ENCODE measurements at regions not wholly inside any gene's neighbourhood (a gene's known extent, or its start where the extent isn't known, plus 50 kb on each side); places are given as distances from the start of the nearest gene placed in this dataset.

- Histone ChIP-seq H3K27me3 (ENCODE audit: low read length) (no peaks in the 10 kb centered on the region), H3K27ac (ENCODE audit: low read length) (no peak overlapping the region), H3K9me3 (ENCODE audit: low read length) (no peaks in the 10 kb centered on the region), H4K20me1 (ENCODE audit: insufficient read depth, low read depth, low read length) (no peaks in the 10 kb centered on the region), H3K9me2 (replicated peaks; ENCODE audit: insufficient read depth, low read length) (no peaks in the 10 kb centered on the region), H3K36me3 (ENCODE audit: insufficient read depth, low read length) (no peaks in the 10 kb centered on the region), H3K9ac (ENCODE audit: low read length) (no peak overlapping the region), H3K4me3 (ENCODE audit: low read length) (no peak overlapping the region), H3K4me1 (ENCODE audit: low read length) (no peaks in the 10 kb centered on the region), H3K4me2 (ENCODE audit: low read depth, low read length, poor library complexity, severe bottlenecking) (no peak overlapping the region), H3K79me2 (ENCODE audit: low read length) (no peaks in the 10 kb centered on the region), H2AFZ (ENCODE audit: low read length) (no peak overlapping the region)
- no peak for DNase-seq
Measured at GRCh38 chr14:94970941-94971730, 186.2 kb downstream of the DICER1 start.

GRCh38 chr14:94969766-94970165, 187.6 kb downstream of the DICER1 start:
- no peaks in the 10 kb centered on the region; the same call in 1 of the 2 replicates for H4K20me1 ChIP-seq (ENCODE audit: insufficient read depth, low read depth, low read length)
- no peak overlapping the region for H2AFZ ChIP-seq (ENCODE audit: low read length)
- no peaks in the 10 kb centered on the region for H3K79me2 ChIP-seq (ENCODE audit: low read length)
- no peaks in the 10 kb centered on the region for H3K4me1 ChIP-seq (ENCODE audit: low read length)
- no peaks in the 10 kb centered on the region for H3K9me2 ChIP-seq (replicated peaks; ENCODE audit: insufficient read depth, low read length)
- H3K4me3 ChIP-seq (ENCODE audit: low read length) = no peak overlapping the region
- DNase-seq = no peak
- H3K4me2 ChIP-seq (ENCODE audit: low read depth, low read length, poor library complexity, severe bottlenecking) = no peak overlapping the region
- H3K9me3 ChIP-seq (ENCODE audit: low read length) = no peaks in the 10 kb centered on the region
- H3K27me3 ChIP-seq (ENCODE audit: low read length) = no peaks in the 10 kb centered on the region
- H3K9ac ChIP-seq (ENCODE audit: low read length) = no peak overlapping the region
- no peaks in the 10 kb centered on the region for H3K36me3 ChIP-seq (ENCODE audit: insufficient read depth, low read length)
- H3K27ac ChIP-seq (ENCODE audit: low read length) = no peak overlapping the region

DNA sequence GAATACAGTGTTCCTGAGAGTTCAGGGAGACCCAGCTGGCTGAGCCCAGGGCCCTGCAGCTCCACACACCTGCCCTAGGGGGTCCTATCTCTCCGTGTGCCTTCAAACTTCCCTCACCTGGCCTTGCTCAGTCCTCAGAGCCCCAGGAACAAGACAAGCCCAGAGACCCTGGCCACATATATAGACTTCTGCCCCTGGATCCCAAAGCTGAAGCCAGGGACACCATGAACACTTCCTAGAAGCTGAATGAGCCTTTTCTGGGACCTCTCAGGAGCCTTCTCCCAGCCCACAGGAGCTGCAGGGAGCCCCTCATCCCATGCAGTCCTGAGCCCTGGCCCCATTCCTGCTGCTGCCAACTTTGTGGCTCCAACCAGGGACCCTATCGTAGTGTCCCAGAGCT, 190.5 kb downstream of the DICER1 start:
- Histone ChIP-seq H3K27me3 (ENCODE audit: low read length) (no peaks in the 10 kb centered on the region), H3K9me2 (replicated peaks; ENCODE audit: insufficient read depth, low read length) (no peaks in the 10 kb centered on the region), H2AFZ (ENCODE audit: low read length) (no peak overlapping the region), H3K4me1 (ENCODE audit: low read length) (no peaks in the 10 kb centered on the region), H3K4me3 (ENCODE audit: low read length) (no peak overlapping the region), H3K9me3 (ENCODE audit: low read length) (no peaks in the 10 kb centered on the region), H3K27ac (ENCODE audit: low read length) (no peak overlapping the region), H4K20me1 (ENCODE audit: insufficient read depth, low read depth, low read length) (no peaks in the 10 kb centered on the region; the same call in 1 of the 2 replicates), H3K79me2 (ENCODE audit: low read length) (no peaks in the 10 kb centered on the region), H3K36me3 (ENCODE audit: insufficient read depth, low read length) (no peaks in the 10 kb centered on the region), H3K9ac (ENCODE audit: low read length) (no peak overlapping the region), H3K4me2 (ENCODE audit: low read depth, low read length, poor library complexity, severe bottlenecking) (no peak overlapping the region)
- DNase-seq = no peak

DNA sequence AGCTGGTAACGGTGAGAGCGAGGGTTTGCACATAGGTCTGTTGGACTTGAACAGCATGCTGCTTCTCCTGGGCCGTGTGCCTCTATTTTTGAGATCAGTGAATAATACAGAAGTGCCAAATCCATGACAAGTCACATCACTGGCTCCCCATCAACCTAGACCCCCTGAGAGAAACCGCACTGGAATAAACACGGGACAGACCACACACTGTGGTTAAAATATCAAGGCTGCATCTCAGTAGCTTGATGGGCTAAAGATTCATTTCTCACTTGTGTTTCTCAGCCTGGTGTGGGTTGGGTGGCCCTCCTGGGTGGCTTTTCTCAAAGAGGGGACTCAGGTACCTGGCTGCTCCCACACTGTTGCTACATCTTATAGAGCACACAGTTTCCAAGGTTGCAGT, 191.0 kb downstream of the DICER1 start:
- Histone ChIP-seq H3K79me2 (ENCODE audit: low read length) (no peaks in the 10 kb centered on the region), H3K9ac (ENCODE audit: low read length) (no peak overlapping the region), H3K4me3 (ENCODE audit: low read length) (no peak overlapping the region), H3K4me2 (ENCODE audit: low read depth, low read length, poor library complexity, severe bottlenecking) (no peak overlapping the region), H4K20me1 (ENCODE audit: insufficient read depth, low read depth, low read length) (no peaks in the 10 kb centered on the region; the same call in 1 of the 2 replicates), H3K9me2 (replicated peaks; ENCODE audit: insufficient read depth, low read length) (no peaks in the 10 kb centered on the region), H3K4me1 (ENCODE audit: low read length) (no peaks in the 10 kb centered on the region), H3K27ac (ENCODE audit: low read length) (no peak overlapping the region), H3K36me3 (ENCODE audit: insufficient read depth, low read length) (no peaks in the 10 kb centered on the region), H2AFZ (ENCODE audit: low read length) (no peak overlapping the region), H3K27me3 (ENCODE audit: low read length) (no peaks in the 10 kb centered on the region), H3K9me3 (ENCODE audit: low read length) (no peaks in the 10 kb centered on the region)
- DNase-seq = no peak

- no peak overlapping the region for H3K4me3 ChIP-seq (ENCODE audit: low read length)
- H3K27ac ChIP-seq (ENCODE audit: low read length) = no peak overlapping the region
- no peak for DNase-seq
- H3K9ac ChIP-seq (ENCODE audit: low read length) = no peak overlapping the region
- no peak overlapping the region for H2AFZ ChIP-seq (ENCODE audit: low read length)
- no peaks in the 10 kb centered on the region for H3K9me2 ChIP-seq (replicated peaks; ENCODE audit: insufficient read depth, low read length)
- H3K4me1 ChIP-seq (ENCODE audit: low read length) = no peaks in the 10 kb centered on the region
- no peaks in the 10 kb centered on the region for H3K27me3 ChIP-seq (ENCODE audit: low read length)
- peaks cover 2% of the 10 kb centered on the region; the same call in 1 of the 2 replicates for H4K20me1 ChIP-seq (ENCODE audit: insufficient read depth, low read depth, low read length)
- no peaks in the 10 kb centered on the region for H3K9me3 ChIP-seq (ENCODE audit: low read length)
- H3K79me2 ChIP-seq (ENCODE audit: low read length) = no peaks in the 10 kb centered on the region
- no peak overlapping the region for H3K4me2 ChIP-seq (ENCODE audit: low read depth, low read length, poor library complexity, severe bottlenecking)
- H3K36me3 ChIP-seq (ENCODE audit: insufficient read depth, low read length) = no peaks in the 10 kb centered on the region
Measured at GRCh38 chr14:94965551-94966313, 191.6 kb downstream of the DICER1 start.

GRCh38 chr14:94964931-94965330, 192.4 kb downstream of the DICER1 start:
- H2AFZ ChIP-seq (ENCODE audit: low read length) = no peak overlapping the region
- no peak overlapping the region for H3K4me2 ChIP-seq (ENCODE audit: low read depth, low read length, poor library complexity, severe bottlenecking)
- H4K20me1 ChIP-seq (ENCODE audit: insufficient read depth, low read depth, low read length) = peaks cover 3% of the 10 kb centered on the region; the same call in 1 of the 2 replicates
- H3K9me3 ChIP-seq (ENCODE audit: low read length) = no peaks in the 10 kb centered on the region
- no peaks in the 10 kb centered on the region for H3K79me2 ChIP-seq (ENCODE audit: low read length)
- no peaks in the 10 kb centered on the region for H3K36me3 ChIP-seq (ENCODE audit: insufficient read depth, low read length)
- no peak for DNase-seq
- H3K9me2 ChIP-seq (replicated peaks; ENCODE audit: insufficient read depth, low read length) = no peaks in the 10 kb centered on the region
- H3K27ac ChIP-seq (ENCODE audit: low read length) = no peak overlapping the region
- no peaks in the 10 kb centered on the region for H3K27me3 ChIP-seq (ENCODE audit: low read length)
- no peaks in the 10 kb centered on the region for H3K4me1 ChIP-seq (ENCODE audit: low read length)
- H3K4me3 ChIP-seq (ENCODE audit: low read length) = no peak overlapping the region
- H3K9ac ChIP-seq (ENCODE audit: low read length) = no peak overlapping the region

GRCh38 chr14:94964181-94964580, 193.1 kb downstream of the DICER1 start:
- no peaks in the 10 kb centered on the region for H3K9me2 ChIP-seq (replicated peaks; ENCODE audit: insufficient read depth, low read length)
- no peaks in the 10 kb centered on the region for H3K79me2 ChIP-seq (ENCODE audit: low read length)
- no peak overlapping the region for H3K27ac ChIP-seq (ENCODE audit: low read length)
- H2AFZ ChIP-seq (ENCODE audit: low read length) = no peak overlapping the region
- no peak for DNase-seq
- H3K9me3 ChIP-seq (ENCODE audit: low read length) = no peaks in the 10 kb centered on the region
- H3K4me1 ChIP-seq (ENCODE audit: low read length) = no peaks in the 10 kb centered on the region
- H3K9ac ChIP-seq (ENCODE audit: low read length) = no peak overlapping the region
- peaks cover 3% of the 10 kb centered on the region; the same call in 1 of the 2 replicates for H4K20me1 ChIP-seq (ENCODE audit: insufficient read depth, low read depth, low read length)
- no peak overlapping the region for H3K4me3 ChIP-seq (ENCODE audit: low read length)
- H3K27me3 ChIP-seq (ENCODE audit: low read length) = no peaks in the 10 kb centered on the region
- H3K36me3 ChIP-seq (ENCODE audit: insufficient read depth, low read length) = no peaks in the 10 kb centered on the region
- H3K4me2 ChIP-seq (ENCODE audit: low read depth, low read length, poor library complexity, severe bottlenecking) = no peak overlapping the region

DNA sequence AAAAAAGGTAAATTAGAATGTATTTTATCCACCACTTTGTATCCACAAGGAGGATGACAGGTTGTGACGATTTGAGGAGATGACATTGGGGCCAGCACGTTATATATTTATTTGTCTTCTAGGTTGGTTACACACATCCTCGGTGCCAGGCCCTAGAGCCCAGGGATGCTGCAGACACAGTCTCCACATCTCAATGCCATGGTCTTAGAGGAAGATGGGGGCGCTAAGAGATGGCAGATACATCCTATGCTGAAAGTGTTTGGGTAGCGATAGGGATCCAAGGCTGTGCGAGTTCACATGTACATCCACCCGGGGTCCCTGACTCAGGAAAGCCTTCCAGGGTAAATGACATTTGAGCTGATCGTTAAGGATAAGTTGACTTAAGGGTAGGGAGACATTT, 193.1 kb upstream of the GSC start:
- Histone ChIP-seq H2AFZ (ENCODE audit: low read length) (no peak overlapping the region), H3K27me3 (ENCODE audit: low read length) (no peaks in the 10 kb centered on the region), H3K4me1 (ENCODE audit: low read length) (no peaks in the 10 kb centered on the region), H3K9me3 (ENCODE audit: low read length) (no peaks in the 10 kb centered on the region), H3K9ac (ENCODE audit: low read length) (no peak overlapping the region), H3K9me2 (replicated peaks; ENCODE audit: insufficient read depth, low read length) (no peaks in the 10 kb centered on the region), H3K36me3 (ENCODE audit: insufficient read depth, low read length) (no peaks in the 10 kb centered on the region), H3K4me3 (ENCODE audit: low read length) (no peak overlapping the region), H3K79me2 (ENCODE audit: low read length) (no peaks in the 10 kb centered on the region), H3K4me2 (ENCODE audit: low read depth, low read length, poor library complexity, severe bottlenecking) (no peak overlapping the region), H3K27ac (ENCODE audit: low read length) (no peak overlapping the region), H4K20me1 (ENCODE audit: insufficient read depth, low read depth, low read length) (peaks cover 3% of the 10 kb centered on the region; the same call in 1 of the 2 replicates)
- no peak for DNase-seq

All from Karpas-422 (cell line).